ENCODE measurements at regions not wholly inside any gene's neighbourhood (a gene's known extent, or its start where the extent isn't known, plus 50 kb on each side); places are given as distances from the start of the nearest gene placed in this dataset.

GRCh38 chr10:130254243-130254642 is 118.1 kb downstream of the GLRX3 start:
- Histone ChIP-seq H3K27ac (ENCODE audit: low read length, poor library complexity, severe bottlenecking) (no peak overlapping the region), H2BK5ac (ENCODE audit: low read depth, low read length, poor library complexity, severe bottlenecking) (no peak overlapping the region), H2BK120ac (ENCODE audit: low read depth, low read length) (no peak overlapping the region), H4K91ac (ENCODE audit: low read length) (no peak overlapping the region), H3K4ac (ENCODE audit: low read depth in 1 of 2, low read length in 2 of 2) (no peak overlapping the region), H4K8ac (ENCODE audit: low read length) (no peak overlapping the region), H3K4me2 (ENCODE audit: low read length, poor library complexity, severe bottlenecking) (no peak overlapping the region), H3K36me3 (ENCODE audit: control insufficient read depth in 1 of 2, insufficient read depth in 2 of 2, low read depth in 1 of 2, low read length in 2 of 2) (no peaks in the 10 kb centered on the region), H3K9me3 (ENCODE audit: control insufficient read depth, low read length) (peaks cover 46% of the 10 kb centered on the region), H3K18ac (ENCODE audit: low read depth in 1 of 2, low read length in 2 of 2) (no peak overlapping the region), H2BK12ac (ENCODE audit: low read length in 2 of 2) (no peak overlapping the region), H3K4me3 (ENCODE audit: insufficient read depth in 1 of 2, low read depth in 1 of 2, low read length in 2 of 2) (no peak overlapping the region), H3K14ac (ENCODE audit: low read length in 2 of 2) (no peak overlapping the region), H3K23ac (ENCODE audit: low read length in 2 of 2) (peak overlapping the region in 1 of 2 experiments; percentile 72), H3K27me3 (ENCODE audit: control insufficient read depth in 1 of 2, insufficient read depth in 1 of 2, low read length in 2 of 2) (no peaks in the 10 kb centered on the region), H3K4me1 (ENCODE audit: control insufficient read depth, insufficient read depth, low read depth, low read length) (no peaks in the 10 kb centered on the region), H3K9ac (ENCODE audit: low read length) (no peak overlapping the region), H2AFZ (ENCODE audit: low read depth, low read length) (no peak overlapping the region), H2AK5ac (ENCODE audit: low read length, severe bottlenecking) (no peak overlapping the region), H3K79me1 (replicated peaks; ENCODE audit: low read length, poor library complexity, severe bottlenecking) (no peaks in the 10 kb centered on the region), H2BK15ac (ENCODE audit: low read depth, poor library complexity, severe bottlenecking) (no peak overlapping the region)
- 85% methylated on average over 12 of the region's 13 CpGs for WGBS
- DNase-seq: no peak

GRCh38 chr10:130254662-130255061 is 118.5 kb downstream of the GLRX3 start:
- Histone ChIP-seq H3K4me1 (ENCODE audit: control insufficient read depth, insufficient read depth, low read depth, low read length) (no peaks in the 10 kb centered on the region), H3K14ac (ENCODE audit: low read length in 2 of 2) (no peak overlapping the region), H2BK120ac (ENCODE audit: low read depth, low read length) (no peak overlapping the region), H3K27me3 (ENCODE audit: control insufficient read depth in 1 of 2, insufficient read depth in 1 of 2, low read length in 2 of 2) (no peaks in the 10 kb centered on the region), H3K79me1 (replicated peaks; ENCODE audit: low read length, poor library complexity, severe bottlenecking) (no peaks in the 10 kb centered on the region), H3K4me3 (ENCODE audit: insufficient read depth in 1 of 2, low read depth in 1 of 2, low read length in 2 of 2) (no peak overlapping the region), H3K36me3 (ENCODE audit: control insufficient read depth in 1 of 2, insufficient read depth in 2 of 2, low read depth in 1 of 2, low read length in 2 of 2) (no peaks in the 10 kb centered on the region), H3K18ac (ENCODE audit: low read depth in 1 of 2, low read length in 2 of 2) (no peak overlapping the region), H2BK15ac (ENCODE audit: low read depth, poor library complexity, severe bottlenecking) (no peak overlapping the region), H2BK5ac (ENCODE audit: low read depth, low read length, poor library complexity, severe bottlenecking) (no peak overlapping the region), H3K23ac (ENCODE audit: low read length in 2 of 2) (no peak overlapping the region), H3K9ac (ENCODE audit: low read length) (no peak overlapping the region), H2BK12ac (ENCODE audit: low read length in 2 of 2) (no peak overlapping the region), H3K9me3 (ENCODE audit: control insufficient read depth, low read length) (peaks cover 45% of the 10 kb centered on the region), H4K8ac (ENCODE audit: low read length) (no peak overlapping the region), H3K27ac (ENCODE audit: low read length, poor library complexity, severe bottlenecking) (no peak overlapping the region), H2AK5ac (ENCODE audit: low read length, severe bottlenecking) (no peak overlapping the region), H4K91ac (ENCODE audit: low read length) (no peak overlapping the region), H3K4ac (ENCODE audit: low read depth in 1 of 2, low read length in 2 of 2) (no peak overlapping the region), H3K4me2 (ENCODE audit: low read length, poor library complexity, severe bottlenecking) (no peak overlapping the region), H2AFZ (ENCODE audit: low read depth, low read length) (no peak overlapping the region)
- no peak for DNase-seq
- WGBS: 74% methylated on average over 4 of the region's 5 CpGs

- H2BK5ac ChIP-seq (ENCODE audit: low read depth, low read length, poor library complexity, severe bottlenecking): no peak overlapping the region
- no peak overlapping the region for H4K8ac ChIP-seq (ENCODE audit: low read length)
- H3K9ac ChIP-seq (ENCODE audit: low read length): no peak overlapping the region
- H2AK5ac ChIP-seq (ENCODE audit: low read length, severe bottlenecking): no peak overlapping the region
- no peak overlapping the region for H3K23ac ChIP-seq (ENCODE audit: low read length in 2 of 2)
- H3K27ac ChIP-seq (ENCODE audit: low read length, poor library complexity, severe bottlenecking): no peak overlapping the region
- no peaks in the 10 kb centered on the region for H3K27me3 ChIP-seq (ENCODE audit: control insufficient read depth in 1 of 2, insufficient read depth in 1 of 2, low read length in 2 of 2)
- H2BK15ac ChIP-seq (ENCODE audit: low read depth, poor library complexity, severe bottlenecking): no peak overlapping the region
- H3K4me1 ChIP-seq (ENCODE audit: control insufficient read depth, insufficient read depth, low read depth, low read length): no peaks in the 10 kb centered on the region
- H3K4ac ChIP-seq (ENCODE audit: low read depth in 1 of 2, low read length in 2 of 2): no peak overlapping the region
- H2AFZ ChIP-seq (ENCODE audit: low read depth, low read length): no peak overlapping the region
- no peak overlapping the region for H4K91ac ChIP-seq (ENCODE audit: low read length)
- H3K18ac ChIP-seq (ENCODE audit: low read depth in 1 of 2, low read length in 2 of 2): no peak overlapping the region
- no peak overlapping the region for H3K4me2 ChIP-seq (ENCODE audit: low read length, poor library complexity, severe bottlenecking)
- H3K14ac ChIP-seq (ENCODE audit: low read length in 2 of 2): no peak overlapping the region
- H3K4me3 ChIP-seq (ENCODE audit: insufficient read depth in 1 of 2, low read depth in 1 of 2, low read length in 2 of 2): no peak overlapping the region
- no peak overlapping the region for H2BK12ac ChIP-seq (ENCODE audit: low read length in 2 of 2)
- H3K79me1 ChIP-seq (replicated peaks; ENCODE audit: low read length, poor library complexity, severe bottlenecking): no peaks in the 10 kb centered on the region
- no peak overlapping the region for H2BK120ac ChIP-seq (ENCODE audit: low read depth, low read length)
- no peak for DNase-seq
- H3K9me3 ChIP-seq (ENCODE audit: control insufficient read depth, low read length): peaks cover 44% of the 10 kb centered on the region
- WGBS: 64% methylated on average over 5 of the region's 5 CpGs
- H3K36me3 ChIP-seq (ENCODE audit: control insufficient read depth in 1 of 2, insufficient read depth in 2 of 2, low read depth in 1 of 2, low read length in 2 of 2): no peaks in the 10 kb centered on the region
Measured at GRCh38 chr10:130255777-130256176, 119.6 kb downstream of the GLRX3 start.

- Histone ChIP-seq H3K4me3 (ENCODE audit: insufficient read depth in 1 of 2, low read depth in 1 of 2, low read length in 2 of 2) (no peak overlapping the region), H2AFZ (ENCODE audit: low read depth, low read length) (no peak overlapping the region), H3K36me3 (ENCODE audit: control insufficient read depth in 1 of 2, insufficient read depth in 2 of 2, low read depth in 1 of 2, low read length in 2 of 2) (no peaks in the 10 kb centered on the region), H2BK120ac (ENCODE audit: low read depth, low read length) (no peak overlapping the region), H4K8ac (ENCODE audit: low read length) (no peak overlapping the region), H3K23ac (ENCODE audit: low read length in 2 of 2) (no peak overlapping the region), H3K4me1 (ENCODE audit: control insufficient read depth, insufficient read depth, low read depth, low read length) (no peaks in the 10 kb centered on the region), H3K4me2 (ENCODE audit: low read length, poor library complexity, severe bottlenecking) (no peak overlapping the region), H3K9ac (ENCODE audit: low read length) (no peak overlapping the region), H3K4ac (ENCODE audit: low read depth in 1 of 2, low read length in 2 of 2) (no peak overlapping the region), H3K79me1 (replicated peaks; ENCODE audit: low read length, poor library complexity, severe bottlenecking) (no peaks in the 10 kb centered on the region), H3K27me3 (ENCODE audit: control insufficient read depth in 1 of 2, insufficient read depth in 1 of 2, low read length in 2 of 2) (no peaks in the 10 kb centered on the region), H2BK15ac (ENCODE audit: low read depth, poor library complexity, severe bottlenecking) (no peak overlapping the region), H3K9me3 (ENCODE audit: control insufficient read depth, low read length) (peaks cover 45% of the 10 kb centered on the region), H3K18ac (ENCODE audit: low read depth in 1 of 2, low read length in 2 of 2) (no peak overlapping the region), H3K27ac (ENCODE audit: low read length, poor library complexity, severe bottlenecking) (no peak overlapping the region), H4K91ac (ENCODE audit: low read length) (no peak overlapping the region), H2BK5ac (ENCODE audit: low read depth, low read length, poor library complexity, severe bottlenecking) (no peak overlapping the region), H2AK5ac (ENCODE audit: low read length, severe bottlenecking) (no peak overlapping the region), H2BK12ac (ENCODE audit: low read length in 2 of 2) (no peak overlapping the region), H3K14ac (ENCODE audit: low read length in 2 of 2) (no peak overlapping the region)
- no peak for DNase-seq
- 81% methylated on average over 7 of the region's 7 CpGs for WGBS
Measured at GRCh38 chr10:130257897-130258296, 121.7 kb downstream of the GLRX3 start.
